TTC549 (cell line): ENCODE measurements at regions not wholly inside any gene's neighbourhood (a gene's known extent, or its start where the extent isn't known, plus 50 kb on each side); places are given as distances from the start of the nearest gene placed in this dataset.
"Not testable (repeated sequence)": the region's sequence is repeated elsewhere in the genome, so short reads cannot be mapped to it uniquely, and the experiment has no call there.

Experiments
- FAIRE-seq: peaks from 2 replicates; lab custom pipeline; 2012; peaks lifted over from hg19 to GRCh38; lab: Jason Lieb, UNC

DNA sequence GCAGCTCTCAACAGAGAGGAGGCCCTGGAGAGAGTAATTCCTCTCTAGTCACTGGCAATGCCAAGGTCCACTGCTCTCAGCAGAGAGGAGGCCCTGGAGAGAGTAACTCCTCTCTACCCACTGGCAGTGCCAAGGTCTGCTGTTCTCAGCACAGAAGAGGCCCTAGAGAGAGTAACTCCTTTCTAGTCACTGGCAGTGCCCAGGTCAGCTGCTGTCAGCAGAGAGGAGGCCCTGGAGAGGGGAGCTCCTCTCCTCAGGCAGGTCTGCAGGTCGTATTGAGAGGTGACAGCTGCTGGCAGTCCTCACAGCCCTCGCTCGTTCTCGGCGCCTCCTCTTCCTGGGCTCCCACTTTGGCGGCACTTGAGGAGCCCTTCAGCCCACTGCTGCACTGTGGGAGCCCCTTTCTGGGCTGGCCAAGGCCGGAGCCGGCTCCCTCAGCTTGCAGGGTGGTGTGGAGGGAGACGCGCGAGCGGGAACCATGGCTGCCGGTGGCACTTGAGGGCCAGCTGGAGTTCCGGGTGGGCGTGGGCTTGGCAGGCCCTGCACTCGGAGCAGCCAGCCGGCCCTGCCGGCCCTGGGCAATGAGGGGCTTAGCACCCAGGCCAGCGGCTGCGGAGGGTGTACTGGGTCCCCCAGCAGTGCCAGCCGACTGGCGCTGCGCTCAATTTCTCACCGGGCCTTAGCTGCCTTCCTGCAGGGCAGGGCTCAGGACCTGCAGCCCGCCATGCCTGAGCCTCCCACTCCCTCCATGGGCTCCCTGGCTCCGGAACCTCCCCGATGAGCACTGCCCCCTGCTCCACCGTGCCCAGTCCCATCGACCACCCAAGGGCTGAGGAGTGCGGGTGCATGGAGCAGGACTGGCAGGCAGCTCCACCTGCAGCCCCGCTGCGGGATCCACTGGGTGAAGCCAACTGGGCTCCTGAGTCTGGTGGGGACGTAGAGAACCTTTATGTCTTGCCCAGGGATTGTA lies 642.9 kb downstream of the PRR16 start:
- FAIRE-seq, result not testable (repeated sequence)

DNA sequence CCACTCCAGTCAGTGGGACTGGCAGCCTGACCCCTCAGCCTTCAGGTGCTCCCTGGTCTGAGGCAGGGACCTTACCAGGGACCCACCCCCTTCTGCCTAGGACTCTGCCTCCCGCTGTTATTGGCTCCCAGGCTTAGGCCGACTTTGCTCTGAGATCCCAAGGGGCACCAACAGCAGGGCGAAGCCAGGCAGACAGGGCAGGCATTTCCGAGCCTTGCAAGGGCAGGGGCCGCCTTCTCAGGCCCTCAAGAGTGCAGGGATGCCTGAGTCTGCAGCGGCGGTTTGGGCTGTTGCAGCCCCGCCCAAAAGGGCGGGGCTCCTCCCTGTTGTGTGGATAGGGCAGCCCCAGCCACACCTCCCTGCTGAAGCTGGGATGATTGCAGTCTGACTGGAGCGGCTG lies 644.6 kb downstream of the PRR16 start:
- FAIRE-seq, result no peak

DNA sequence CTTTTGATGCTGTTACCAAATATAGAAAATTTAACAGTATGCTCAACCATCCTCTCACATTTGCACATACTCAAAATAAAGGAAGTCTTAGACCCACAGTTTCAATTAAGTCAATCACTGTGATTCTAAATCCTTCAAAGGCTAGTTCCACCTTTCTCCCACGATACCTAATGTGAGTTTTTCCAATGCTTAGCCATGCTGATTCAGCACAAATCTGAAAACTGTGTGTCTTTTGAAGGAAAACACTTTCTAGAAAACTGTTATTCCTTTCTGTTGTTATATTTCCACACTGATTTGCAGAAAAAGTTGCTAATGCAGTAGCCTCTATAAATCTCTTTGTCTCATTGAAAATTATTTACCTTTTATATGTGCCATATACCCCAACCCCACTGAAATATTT lies 645.7 kb downstream of the PRR16 start:
- no peak for FAIRE-seq

DNA sequence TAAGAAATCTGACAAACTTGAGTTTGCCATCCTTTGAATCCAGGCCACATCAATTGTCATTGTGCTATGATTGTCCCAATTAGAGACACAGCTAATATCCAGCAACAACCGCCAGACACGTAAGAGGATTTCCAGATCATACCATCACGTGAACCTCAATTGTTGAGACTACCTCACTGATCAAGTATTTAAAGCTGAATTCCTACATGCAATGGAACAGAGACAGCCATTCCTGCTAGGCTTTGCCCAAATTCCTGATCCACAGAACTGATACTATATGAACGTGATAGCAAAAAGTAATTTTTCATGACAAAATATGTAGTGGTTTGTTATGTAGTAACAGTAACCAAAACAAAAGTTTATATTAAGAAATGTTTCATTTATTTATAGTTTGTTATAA lies 657.7 kb downstream of the PRR16 start:
- FAIRE-seq, result no peak

DNA sequence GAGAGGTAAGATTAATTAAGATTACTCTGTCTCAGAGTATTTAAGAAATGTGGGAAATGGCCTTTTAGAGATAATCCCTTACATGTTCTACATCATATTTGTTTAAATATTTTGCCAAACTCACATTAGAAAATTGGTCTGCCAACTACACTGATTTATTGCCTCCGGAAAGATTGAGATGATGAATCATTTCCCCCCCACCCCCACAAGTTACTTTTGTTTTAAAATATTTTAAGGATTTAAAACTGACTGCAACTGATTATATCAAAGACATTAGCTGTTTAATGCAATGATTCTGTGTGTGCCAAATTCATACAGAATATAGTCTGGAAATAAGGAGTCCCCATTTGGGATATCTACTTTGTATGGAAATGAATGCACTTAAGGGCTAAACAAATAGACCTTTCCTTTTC lies 674.4 kb downstream of the PRR16 start:
- FAIRE-seq, result no peak

DNA sequence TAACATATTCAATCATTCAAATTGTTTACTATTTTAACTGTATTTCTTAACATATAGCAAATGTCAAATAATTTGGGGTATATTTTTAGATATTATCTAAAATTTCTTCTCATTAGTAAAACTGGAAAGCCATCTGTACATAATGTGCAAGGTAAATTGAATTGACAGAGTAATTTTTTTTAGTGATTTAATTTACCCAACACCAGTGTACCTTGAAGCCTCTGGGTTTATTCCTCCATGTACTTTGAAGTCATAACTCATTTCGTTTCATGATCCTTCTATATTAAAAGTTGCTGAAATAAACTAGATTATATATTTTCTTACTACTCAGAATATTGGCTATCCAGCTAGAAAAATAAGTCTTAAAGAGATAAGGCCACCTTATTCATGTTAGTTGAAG lies 674.9 kb downstream of the PRR16 start:
- FAIRE-seq, result no peak

DNA sequence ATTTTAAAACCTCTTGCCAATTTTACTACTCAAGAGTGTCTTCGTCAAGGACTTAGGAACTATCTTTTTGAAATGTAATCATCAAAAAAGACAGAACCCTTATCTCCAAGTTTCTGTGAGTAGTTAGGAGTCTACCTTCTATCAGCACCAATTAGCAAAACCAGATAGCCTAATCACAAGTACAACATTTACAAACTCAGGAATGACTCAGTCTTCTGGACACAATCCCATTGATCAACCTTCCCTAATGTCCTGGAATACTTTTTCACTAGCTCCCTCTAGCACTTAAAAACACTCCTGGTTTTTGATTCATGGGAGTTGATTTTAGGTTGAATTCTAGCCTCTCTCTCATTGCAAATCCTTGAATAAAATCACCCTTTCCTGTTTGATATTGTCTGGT lies 680.7 kb downstream of the PRR16 start:
- FAIRE-seq, result no peak

DNA sequence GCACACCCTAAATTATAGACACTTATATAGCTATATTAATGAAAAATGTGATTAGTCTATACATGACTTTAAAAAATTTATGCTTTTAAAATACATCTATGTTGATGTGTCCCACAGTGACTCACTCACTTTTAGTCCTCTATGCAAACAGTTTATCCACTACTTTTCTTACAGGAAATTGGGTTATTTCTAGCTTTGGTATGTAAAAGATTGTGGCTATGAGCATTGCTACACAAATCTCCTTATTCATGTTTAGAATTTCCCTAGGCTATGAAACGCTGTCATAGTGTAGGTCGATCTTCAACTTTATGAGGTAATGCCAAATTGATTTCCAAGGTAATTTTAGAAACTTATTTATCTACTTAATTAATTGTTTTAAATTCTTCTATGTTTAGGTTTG lies 687.4 kb downstream of the PRR16 start:
- FAIRE-seq, result no peak

DNA sequence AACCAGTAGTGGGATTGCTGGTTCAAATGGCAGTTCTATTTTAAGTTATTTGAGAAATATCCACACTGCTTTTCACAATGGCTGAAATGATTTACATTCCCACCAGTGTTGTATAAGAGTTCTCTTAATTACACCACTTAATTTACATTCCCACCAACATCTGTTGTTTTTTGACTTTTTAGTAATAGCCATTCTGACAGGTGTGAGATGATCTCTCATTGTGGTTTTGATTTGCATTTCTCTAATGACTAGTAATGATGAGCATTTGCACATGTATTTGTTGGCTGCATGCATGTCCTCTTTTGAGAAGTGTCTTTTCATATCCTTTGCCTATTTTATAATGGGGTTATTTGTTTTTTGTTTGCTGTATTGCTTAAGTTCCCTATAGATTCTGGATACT lies 688.3 kb downstream of the PRR16 start:
- no peak for FAIRE-seq

DNA sequence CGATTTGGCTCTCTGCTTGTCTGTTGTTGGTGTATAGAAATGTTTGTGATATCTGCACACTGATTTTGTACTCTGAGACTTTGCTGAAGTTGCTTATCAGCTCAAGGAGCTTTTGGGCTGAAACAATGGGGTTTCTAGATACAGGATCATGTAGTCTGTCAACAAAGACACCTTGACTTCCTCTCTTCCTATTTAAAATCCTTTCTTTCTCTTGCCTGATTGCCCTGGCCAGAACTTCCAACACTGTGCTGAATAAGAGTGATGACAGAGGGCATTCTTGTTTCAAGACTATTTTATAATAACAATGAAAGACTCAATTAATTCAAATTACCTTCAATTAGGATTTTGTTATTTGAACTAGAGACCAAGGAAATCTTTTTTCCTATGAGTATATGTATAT lies 692.5 kb downstream of the PRR16 start:
- no peak for FAIRE-seq

DNA sequence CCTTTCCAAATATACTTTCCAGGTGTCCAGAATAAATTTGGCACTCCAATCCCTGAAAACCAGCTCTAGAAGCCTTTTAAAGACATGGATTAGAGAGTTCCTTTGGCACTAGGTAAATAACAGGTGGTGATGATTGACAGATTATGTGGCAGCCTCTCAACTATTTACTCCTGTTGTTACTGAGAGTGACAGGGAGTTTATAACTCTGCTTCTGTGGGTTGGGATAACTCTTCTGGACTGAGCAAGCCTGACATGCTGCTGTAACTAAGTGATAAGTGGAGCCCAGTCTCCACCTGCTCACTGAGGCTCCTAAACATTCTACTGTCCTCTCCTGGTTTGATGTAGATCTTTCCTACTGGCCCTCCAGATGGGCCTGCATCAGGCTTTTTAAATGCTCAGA lies 693.2 kb upstream of the FTMT start:
- no peak for FAIRE-seq

DNA sequence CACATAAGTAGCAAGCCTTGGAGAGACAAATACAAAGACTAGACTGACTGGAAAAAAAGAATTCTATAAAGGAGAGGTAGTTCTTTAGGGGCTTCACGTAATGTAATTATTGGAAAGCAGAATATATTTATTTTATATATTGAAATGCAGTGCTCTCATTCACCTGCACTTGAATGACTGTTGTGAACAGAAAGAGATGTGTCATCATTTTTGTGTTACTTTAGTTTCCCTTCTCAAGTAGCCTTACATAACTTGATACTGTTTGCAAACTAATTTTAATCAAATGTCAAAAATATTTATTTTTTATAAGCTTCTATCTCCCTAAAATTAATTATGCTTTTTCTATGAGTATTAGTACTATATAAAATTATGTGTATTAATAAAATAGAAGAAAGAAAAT lies 691.1 kb upstream of the FTMT start:
- no peak for FAIRE-seq

DNA sequence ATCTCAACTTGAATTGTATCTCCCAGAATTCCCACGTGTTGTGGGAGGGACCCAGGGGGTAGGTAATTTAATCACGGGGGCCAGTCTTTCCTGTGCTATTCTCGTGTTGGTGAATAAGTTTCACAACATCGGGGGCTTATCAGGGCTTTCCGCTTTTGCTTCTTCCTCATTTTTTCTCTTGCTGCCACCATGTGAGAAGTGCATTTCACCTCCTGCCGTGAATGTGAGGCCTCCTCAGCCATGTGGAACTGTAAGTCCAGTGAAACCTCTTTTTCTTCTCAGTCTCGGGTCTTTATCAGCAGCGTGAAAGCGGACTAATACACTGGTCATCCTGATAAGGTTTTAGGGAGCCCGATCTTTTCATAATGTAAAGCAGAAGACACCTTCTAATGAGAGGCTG lies 687.0 kb upstream of the FTMT start:
- no peak for FAIRE-seq

DNA sequence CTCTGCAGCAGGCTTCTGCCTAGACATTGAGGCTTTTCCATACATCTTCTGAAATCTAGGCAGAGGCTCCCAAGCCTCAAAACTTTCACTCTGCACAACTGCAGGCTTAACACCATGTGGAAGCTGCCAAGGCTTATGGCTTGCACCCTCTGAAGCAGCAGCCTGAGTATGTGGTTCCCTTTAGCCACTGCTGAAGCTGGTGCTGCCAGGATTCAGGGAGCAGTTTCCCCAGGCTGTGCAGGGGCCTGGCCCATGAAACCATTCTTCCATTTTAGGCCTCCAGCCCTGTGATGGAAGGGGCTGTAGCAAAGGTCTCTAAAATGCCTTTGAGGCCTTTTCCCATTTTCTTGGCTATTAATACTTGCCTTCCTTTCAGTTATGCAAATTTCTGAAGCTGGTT lies 680.3 kb upstream of the FTMT start:
- FAIRE-seq, result no peak

DNA sequence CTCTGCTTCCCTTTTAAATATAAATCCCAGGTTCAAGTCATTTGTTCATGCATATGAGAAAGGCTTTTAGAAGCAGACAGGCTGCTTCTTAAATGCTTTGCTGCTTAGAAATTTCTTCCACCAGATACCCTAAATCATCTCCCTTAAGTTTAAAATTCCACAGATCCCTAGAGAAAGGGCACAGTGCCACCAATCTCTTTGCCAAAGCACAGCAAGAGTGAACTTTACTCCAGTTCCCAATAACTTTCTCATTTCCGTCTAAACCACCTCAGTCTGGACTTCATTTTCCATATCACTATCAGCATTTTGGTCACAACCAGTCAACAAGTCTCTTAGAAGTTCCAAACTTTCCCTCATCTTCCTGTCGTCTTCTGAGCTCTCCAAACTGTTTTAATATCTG lies 679.8 kb upstream of the FTMT start:
- FAIRE-seq, result no peak

DNA sequence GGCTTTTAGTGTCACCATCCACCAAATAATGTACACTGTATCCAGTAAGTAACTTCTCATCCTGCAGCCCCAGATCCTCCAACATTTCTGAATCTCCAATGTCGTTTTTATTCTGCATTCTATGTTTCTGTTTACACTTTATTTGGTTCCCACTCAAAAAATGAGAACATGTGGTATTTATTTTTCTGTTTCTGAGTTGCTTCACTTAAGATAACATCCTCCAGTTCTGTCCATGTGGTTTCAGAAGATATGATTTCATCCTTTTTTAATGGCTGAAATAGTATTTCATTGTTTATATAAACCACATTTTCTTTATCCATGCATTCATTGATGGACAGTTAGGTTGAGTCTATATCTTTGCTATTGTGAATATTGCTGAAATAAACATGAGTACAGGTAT lies 677.3 kb upstream of the FTMT start:
- FAIRE-seq, result no peak

DNA sequence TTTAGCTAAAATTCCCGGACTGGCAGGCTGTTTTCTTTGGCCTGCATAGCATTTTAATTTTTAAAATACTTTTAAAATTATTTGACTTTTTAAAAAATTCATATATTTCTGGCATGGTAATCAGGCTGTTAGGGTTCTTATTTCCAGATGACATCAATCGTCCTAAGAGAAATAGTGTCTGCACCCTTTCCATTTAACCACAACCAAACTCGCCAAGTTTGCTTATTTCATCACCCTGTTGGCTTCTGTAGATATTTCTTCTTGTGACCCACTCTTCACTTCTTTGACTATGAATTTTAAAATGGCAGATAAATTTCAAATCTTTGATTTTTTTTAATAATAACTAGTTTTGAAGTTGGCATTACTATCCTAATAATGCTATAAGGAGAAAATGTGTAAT lies 675.7 kb upstream of the FTMT start:
- FAIRE-seq, result no peak

DNA sequence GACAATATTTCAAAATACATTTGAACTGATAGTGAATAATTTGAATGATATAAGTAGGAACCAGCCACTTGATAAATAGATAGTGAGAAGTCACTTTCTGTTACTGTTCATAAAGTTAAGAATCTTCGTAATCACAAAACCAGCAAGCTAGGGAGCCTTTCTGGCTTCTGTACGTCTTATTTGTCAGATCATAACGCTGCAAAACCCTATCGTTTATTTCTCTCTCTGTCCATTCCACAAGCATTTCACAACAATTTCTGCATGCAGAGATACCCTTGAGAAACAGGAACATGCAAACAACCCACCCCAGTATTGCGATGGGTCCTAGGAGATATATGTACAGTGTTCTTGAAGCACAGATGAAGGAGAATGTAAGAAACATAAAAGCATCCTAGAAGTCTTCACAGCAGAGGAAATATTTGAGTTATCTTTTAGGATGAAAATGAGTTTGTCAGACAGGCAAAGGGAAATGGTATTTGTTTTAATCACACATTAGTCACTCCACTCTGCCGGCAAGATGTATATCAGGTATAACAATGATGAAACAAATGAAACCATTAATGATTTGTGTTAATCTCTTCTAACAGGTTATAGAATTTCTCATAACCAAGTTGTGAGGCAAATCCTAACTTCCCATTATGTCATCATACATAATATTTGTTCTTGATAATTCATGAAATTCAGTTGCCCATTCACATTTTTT lies 668.7 kb upstream of the FTMT start:
- FAIRE-seq, result no peak

DNA sequence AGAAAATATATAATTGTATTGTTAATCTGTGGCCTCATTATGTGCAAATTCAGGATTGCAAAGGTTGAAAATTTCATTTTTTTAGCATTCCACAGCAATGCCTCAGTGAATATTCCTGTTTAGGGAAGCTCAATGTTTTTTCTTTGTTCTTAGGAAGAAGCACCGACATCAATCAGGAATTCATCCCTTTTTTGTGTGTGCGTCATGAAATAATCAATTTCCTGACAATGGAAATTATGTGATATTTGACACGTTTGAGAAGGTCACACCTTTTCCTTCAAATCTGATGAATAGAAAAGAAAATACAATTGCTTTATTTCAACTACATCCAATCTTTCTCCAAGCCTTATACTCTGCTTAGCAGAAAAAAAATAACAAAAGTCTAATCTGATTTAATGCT lies 662.8 kb upstream of the FTMT start:
- FAIRE-seq, result no peak

DNA sequence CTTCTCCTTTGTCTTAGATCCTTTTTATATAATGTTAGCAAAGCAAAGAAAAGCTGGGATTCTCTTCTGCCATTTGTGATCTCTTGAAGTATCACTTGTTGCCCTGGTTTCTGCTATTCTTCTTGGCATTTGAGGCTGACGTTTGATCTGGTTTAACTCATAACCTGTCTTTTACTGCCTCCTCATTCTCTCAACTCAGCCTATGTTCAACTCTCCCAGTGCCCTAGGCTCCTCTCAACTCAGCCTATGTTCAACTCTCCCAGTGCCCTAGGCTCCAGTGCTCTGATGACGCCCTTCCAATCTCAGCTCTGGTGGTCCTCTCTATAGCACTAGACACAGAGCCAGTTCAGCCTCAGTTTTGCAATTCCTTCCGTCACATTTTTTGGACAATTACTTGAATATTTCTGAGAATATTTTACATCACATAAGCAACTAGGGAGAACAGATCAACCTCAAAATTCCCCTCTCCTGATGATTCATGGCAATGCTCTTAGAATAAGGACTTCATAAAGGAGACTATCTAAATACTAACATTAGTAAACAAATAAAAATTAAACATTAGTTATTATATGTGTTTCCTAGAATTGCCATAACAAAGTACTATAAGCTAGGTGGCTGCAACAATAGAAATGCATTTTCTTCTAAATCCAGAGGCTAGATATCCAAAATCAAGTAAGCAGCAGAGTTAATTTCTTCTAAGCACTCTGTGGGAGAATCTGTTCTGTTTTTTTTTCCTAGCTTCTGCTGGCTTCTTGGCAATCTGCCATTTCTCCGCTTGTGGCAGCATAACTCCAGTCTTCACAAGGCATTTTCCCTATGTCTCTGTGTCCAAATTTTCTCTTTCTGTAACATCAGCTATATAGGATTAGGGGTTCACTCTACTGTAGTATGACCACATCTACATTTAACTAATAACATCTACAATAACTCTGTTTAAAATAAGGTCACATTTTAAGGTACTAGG lies 662.1 kb upstream of the FTMT start:
- no peak for FAIRE-seq

DNA sequence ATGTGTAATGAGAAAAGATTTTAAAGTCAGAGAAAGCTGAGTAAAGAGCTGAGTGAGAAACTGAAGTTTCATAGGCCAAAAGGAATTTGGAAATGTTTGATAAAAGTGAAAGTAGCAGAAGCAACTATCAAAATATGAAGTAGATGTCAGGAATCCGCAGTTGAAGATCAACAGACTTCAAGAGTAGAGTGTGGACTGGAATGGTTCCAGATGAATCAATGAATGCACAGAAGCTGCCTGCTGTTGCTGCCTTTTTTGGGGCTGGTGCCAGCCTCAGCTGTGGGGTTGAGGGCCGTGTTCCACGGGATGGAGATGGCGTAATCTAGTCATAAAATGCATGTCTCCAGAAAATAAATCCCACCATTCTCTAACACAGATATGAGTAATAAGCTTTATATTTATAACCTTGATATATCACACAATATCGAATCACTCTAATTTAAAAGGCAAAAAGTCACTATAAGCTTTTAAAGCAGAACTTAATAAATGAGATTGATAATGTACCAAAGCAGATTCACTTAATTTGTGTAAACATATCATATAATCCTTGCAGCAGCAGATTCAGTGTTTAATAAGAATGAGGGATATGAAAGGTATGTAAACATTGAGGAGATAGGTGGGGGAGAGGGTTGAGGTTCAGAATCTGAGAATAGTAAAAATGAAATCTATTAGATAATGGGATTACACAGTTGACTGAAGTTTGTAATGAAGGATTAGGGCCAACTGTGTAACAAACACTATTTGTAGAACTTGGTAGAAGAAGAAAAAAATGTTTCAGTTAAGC lies 652.3 kb upstream of the FTMT start:
- FAIRE-seq, result no peak

DNA sequence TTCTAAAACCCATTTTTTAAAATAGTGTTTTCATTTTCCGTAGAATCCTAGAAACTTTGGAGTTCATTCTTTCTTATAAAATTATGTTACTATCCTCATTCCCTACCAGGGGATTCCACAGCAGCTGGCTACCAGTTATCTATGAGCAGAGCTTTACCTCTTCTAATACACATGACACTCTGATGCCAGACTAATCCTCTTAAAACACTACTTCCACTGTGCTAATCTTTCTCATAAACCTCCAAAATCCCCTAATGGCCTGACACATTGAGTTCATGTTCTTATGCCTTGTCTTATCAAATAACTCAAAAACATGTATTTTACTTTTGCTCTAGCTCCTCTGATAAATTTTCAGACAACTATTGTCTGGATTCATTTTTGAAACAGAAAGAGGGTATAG lies 633.6 kb upstream of the FTMT start:
- FAIRE-seq, result no peak
